A204.1 (cell line): ENCODE measurements at regions not wholly inside any gene's neighbourhood (a gene's known extent, or its start where the extent isn't known, plus 50 kb on each side); places are given as distances from the start of the nearest gene placed in this dataset.
"Not testable (repeated sequence)": the region's sequence is repeated elsewhere in the genome, so short reads cannot be mapped to it uniquely, and the experiment has no call there.

Experiments
- FAIRE-seq: peaks from 2 replicates; lab custom pipeline; 2012; peaks lifted over from hg19 to GRCh38; lab: Jason Lieb, UNC

DNA sequence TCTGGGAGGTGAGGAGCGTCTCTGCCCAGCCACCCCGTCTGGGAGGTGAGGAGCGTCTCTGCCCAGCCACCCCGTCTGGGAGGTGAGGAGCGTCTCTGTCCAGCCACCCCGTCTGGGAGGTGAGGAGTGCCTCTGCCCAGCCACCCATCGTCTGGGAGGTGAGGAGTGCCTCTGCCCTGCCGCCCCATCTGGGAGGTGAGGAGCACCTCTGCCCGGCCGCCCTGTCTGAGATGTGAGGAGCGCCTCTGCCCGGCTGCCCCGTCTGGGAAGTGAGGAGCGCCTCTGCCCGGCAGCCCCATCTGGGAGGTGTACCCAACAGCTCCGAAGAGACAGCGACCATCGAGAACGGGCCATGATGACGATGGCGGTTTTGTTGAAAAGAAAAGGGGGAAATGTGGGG lies 482.1 kb upstream of the GNPDA2 start:
- FAIRE-seq: not testable (repeated sequence)

- FAIRE-seq: not testable (repeated sequence)
These were observed 481.5 kb upstream of the GNPDA2 start for GRCh38 chr4:45207864-45208331.

GRCh38 chr4:45207241-45207863 lies 481.0 kb upstream of the GNPDA2 start:
- not testable (repeated sequence) for FAIRE-seq

DNA sequence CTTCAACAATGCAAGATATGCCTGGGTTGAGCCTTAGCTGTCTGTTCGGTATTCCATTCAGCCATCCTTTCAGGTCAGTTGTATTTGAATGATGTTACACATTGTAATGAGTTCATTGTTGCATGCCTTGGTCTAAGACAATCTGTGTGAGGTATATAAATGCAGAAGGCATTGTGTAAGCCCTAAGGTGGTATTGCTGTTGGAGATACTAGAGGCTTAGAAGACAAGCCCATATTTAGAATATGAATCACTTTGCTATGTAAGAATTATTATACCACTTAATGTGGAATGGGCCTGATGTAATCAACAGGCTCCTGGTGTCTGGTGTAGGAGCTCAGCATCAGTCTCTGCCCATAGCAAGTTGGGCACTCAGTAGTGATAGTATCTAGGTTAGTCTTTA lies 473.4 kb upstream of the GNPDA2 start:
- no peak for FAIRE-seq

- no peak for FAIRE-seq
These were observed 462.1 kb upstream of the GNPDA2 start for GRCh38 chr4:45188501-45188900.

- FAIRE-seq: no peak
These were observed 459.9 kb upstream of the GNPDA2 start for GRCh38 chr4:45186249-45186648.

DNA sequence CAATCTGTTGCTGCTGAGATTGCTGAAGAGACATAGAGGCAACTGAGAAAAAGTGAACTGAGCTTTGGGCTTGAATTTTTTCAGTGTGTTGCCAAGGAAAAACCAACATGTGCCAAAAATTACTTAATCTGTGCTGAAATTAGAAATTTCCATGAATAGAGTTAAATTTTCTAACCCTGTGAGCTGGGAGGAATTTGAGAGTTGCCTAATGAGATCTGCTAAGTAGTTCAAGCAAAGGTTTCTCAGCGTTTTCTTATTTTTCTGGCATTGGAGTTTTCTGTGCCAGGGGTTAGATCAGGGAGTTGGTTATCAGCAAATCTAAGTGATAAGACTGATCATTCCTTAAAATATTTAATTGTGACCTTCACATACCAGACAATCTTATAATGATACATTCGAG lies 457.5 kb upstream of the GNPDA2 start:
- no peak for FAIRE-seq

GRCh38 chr4:45172636-45173035 lies 446.3 kb upstream of the GNPDA2 start:
- FAIRE-seq: no peak

- FAIRE-seq: no peak
These were observed 434.6 kb upstream of the GNPDA2 start for GRCh38 chr4:45160951-45161350.

- FAIRE-seq: no peak
These were observed 428.9 kb upstream of the GNPDA2 start for GRCh38 chr4:45155081-45155777.

GRCh38 chr4:45147866-45148265 lies 421.5 kb upstream of the GNPDA2 start:
- no peak for FAIRE-seq

DNA sequence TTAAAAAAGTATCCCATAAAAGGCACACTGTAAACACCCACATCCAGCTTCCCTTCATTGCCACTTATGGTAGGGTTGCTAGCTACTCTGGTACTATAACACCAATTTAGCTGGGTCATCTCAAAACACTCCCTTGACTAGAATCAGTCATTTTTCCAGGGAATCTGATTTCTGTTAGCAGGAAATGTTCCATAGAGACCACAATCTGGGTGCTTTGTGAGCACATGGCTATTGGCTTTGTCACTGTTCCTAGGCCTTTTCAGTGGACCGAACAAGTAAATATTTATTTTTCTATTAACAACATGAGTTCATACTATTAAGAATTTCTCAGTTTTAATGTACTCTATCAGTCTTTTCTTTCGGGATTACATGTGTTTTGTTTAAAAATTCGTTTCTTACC lies 404.7 kb upstream of the GNPDA2 start:
- no peak for FAIRE-seq

DNA sequence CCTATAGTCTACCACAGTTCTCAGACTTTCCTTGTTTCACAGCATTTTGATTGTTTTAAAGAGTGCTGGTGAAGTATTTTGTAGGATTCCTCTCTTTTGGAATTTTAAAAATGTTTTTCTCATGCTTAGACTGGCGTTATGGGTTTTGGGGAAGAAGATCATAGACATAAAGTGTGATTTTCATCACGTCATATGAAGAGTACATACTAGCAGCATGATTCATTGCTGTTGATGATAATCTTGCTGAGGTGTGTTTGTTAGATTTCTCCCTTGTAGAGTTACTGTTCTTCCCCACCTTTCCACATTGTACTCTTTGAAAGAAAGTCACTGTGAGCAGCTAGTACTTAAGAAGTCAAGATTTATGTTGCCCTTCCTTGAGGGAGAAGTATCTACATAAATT lies 396.1 kb upstream of the GNPDA2 start:
- no peak for FAIRE-seq

GRCh38 chr4:45121426-45121975 lies 395.1 kb upstream of the GNPDA2 start:
- no peak for FAIRE-seq

GRCh38 chr4:45120163-45120562 lies 393.8 kb upstream of the GNPDA2 start:
- no peak for FAIRE-seq

- FAIRE-seq: no peak
These were observed 393.0 kb upstream of the GNPDA2 start for GRCh38 chr4:45119376-45119775.

DNA sequence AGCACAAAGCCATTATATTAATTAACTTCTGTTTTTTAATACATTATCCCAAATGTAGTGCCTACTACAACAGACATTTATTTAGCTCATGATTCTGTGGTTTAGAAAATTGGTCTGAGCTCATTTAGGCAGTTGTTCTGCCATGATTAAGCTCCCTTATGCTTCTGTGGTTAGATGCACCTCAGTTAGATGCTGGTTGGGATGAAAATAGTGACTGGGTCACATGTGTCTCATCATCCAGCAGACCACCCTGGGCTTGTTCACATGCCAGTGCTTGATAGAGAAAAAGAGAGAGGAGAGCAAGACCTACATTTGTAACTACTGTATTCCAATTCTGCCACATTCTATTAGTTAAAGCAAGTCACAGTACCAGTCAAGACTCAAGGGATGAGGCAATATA lies 376.4 kb upstream of the GNPDA2 start:
- no peak for FAIRE-seq

DNA sequence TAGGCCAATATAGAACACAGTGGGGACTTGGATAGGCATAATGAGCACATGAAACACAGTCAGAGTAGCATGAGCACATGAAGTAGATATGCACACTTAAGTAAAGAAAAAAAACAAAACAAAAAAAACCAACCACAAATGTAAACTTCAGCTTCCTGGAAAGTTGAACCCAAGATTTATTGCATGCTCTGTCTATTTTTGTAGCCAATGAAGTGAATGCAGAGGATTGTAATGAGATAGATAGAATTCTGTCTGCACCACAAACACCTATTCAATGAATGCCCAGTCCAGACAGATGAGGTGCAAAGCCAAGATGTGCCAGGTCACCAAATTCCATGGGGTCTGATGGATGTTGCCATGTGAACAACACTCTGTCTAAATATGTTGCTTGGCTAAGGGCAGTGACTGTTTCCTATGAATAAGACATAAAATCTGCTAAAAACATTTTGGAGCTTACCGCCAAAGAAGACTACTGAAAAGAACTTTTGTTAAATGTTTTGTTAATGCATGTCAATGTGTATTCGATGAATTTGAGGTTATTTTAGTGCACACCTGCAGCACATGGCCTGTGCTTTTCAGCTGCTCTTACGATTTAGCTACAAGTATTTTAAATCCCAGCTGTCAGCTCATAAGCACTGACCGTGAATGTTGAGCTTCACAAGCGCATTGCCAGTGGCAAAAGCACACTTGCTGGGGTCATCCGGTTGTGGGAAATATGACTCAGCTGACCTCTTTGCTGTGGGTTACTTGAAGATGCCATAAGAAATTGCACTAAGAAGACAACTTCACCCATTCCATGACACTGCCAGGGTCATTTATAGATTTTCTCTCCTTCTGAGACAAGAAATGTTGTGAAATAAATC lies 374.8 kb upstream of the GNPDA2 start:
- no peak for FAIRE-seq

DNA sequence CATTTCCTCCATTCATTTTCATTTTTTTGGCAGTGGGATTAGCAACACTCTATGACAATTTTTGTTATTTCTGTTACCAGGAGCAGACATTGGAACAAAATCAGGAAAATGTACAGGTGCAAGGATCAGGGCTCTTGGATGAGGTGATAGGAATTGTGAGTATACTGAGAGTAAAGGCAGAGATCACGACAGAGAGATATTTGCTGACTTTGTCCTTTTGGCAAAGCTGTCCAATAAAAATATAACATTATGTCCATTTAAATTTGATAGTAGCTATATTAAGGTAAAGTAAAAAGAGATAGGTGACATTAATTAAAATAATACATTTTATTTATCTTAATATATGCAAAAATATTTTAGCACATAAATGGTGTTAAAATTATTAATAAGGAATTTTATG lies 373.1 kb upstream of the GNPDA2 start:
- FAIRE-seq: no peak

DNA sequence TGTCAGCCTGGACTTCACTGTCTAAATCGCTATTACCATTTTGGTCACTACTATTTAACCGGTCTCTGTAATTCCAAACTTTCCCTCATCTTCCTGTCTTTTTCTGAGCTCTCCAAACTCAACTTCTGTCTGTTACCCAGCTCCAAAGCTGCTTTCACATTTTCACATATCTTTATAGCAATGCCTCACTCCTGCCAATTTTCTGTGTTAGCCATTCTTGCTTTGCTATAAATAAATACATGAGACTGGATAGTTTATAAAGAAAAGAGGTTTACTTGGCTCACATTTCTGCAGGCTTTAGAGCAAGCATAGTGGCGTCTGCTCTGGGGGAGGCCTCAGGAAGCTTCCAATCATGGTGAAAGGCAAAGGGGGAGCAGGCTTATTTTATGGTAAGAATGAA lies 368.3 kb upstream of the GNPDA2 start:
- FAIRE-seq: no peak

GRCh38 chr4:45082101-45082500 lies 355.7 kb upstream of the GNPDA2 start:
- no peak for FAIRE-seq

- no peak for FAIRE-seq
These were observed 353.3 kb upstream of the GNPDA2 start for GRCh38 chr4:45079616-45080015.

DNA sequence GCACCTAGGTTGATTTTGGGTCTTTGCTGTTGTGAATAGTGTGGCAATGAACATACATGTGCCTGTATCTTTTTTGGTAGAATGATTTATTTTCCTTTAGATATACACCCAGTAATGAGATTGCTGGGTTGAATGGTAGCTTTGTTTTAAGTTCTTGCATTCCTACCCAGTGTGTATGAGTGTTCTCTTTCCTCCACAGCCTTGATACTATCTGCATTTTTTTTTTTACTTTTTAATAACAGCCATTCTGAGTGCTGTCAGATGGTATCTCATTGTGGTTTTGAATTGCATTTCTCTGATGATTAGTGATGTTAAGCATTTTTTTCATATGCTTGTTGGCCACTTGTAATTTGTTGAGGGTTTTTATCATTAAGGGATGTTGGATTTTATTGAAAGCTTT lies 351.8 kb upstream of the GNPDA2 start:
- FAIRE-seq: no peak
